Astrocyte (in vitro differentiated cells and primary cell): ENCODE measurements at regions not wholly inside any gene's neighbourhood (a gene's known extent, or its start where the extent isn't known, plus 50 kb on each side); places are given as distances from the start of the nearest gene placed in this dataset.

Source experiments
- CTCF ChIP-seq: IDR thresholded peaks from 2 replicates; pipeline ENCODE4 v1.5.1; 2011; ENCODE audit warnings: low read depth, mild to moderate bottlenecking, inconsistent platforms, low read length, moderate library complexity; ENCODE audit not compliant: insufficient read depth
- EZH2 ChIP-seq: IDR thresholded peaks from 2 replicates; pipeline ENCODE4 v1.6.1; 2012; ENCODE audit warnings: mild to moderate bottlenecking, low read length, inconsistent platforms; ENCODE audit not compliant: insufficient read depth

DNA sequence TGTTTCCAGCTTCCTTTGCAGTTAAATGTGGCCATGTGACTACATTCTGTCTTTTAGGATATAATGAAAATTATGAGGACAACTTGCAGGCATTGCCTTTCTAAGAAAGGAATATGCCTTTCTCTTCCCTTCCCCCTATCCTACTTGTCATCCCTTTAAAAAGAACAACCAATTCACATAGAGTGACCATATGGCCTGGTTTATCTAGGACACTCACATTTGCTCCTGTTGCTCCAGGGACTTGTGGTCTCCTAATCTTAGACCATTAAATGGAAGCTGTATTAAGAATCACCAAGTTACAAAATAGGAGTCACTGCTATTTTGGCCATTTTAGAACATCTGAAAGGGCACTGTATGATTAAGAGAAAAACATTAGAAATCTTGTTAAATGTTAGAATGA lies 520.3 kb downstream of the DTWD2 start:
- TF ChIP-seq CTCF (no peak), EZH2 (no peak)
